ENCODE measurements at regions not wholly inside any gene's neighbourhood (a gene's known extent, or its start where the extent isn't known, plus 50 kb on each side); places are given as distances from the start of the nearest gene placed in this dataset.
A peak's percentile ranks its signal among the peaks of the same experiment; 100 is the strongest.

DNA sequence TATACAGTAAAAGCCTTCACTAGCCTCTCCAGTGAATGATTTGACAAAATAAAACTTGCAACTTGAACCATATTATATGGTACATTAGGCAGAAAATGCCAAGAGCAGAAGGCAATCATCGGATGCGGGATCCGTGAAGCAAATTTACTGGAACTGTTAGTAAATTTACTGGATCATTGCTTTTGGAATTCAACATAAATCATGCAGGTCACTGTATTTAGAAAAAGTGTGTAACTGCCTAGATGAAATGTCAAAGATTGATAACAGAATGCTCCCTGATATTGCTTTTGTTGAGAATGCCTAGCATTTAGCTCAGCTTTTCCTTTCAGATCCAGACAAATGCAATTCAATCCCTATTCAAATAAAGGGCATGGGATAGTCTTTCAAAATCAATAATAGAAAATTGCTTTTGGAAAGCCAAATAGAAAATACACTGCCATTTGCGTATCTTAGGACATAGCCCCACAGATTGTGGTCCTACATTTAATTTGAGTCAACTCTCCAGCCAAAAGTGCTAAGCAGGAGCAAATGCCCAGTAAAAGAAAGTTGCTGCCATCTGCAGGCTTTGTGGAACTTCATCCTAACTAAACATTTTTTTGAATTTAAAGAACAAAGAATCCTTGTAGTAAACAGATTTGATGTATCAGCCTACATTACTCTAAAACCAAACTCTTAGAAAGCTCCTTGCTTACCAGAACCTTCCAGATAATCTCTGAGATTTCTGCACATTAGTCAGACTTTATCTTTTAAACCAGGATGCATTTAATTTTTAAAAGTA is 109.5 kb upstream of the HSF2 start:
- DNase-seq: peak in 4 of 5 donors; percentile 40 to 88 (median 62)
- Histone ChIP-seq H3K9ac (ENCODE audit: low read length in 3 of 3) (no peak overlapping the region), H3K27ac (ENCODE audit: low read depth in 2 of 2, low read length in 2 of 2) (no peak overlapping the region), H3K27me3 (ENCODE audit: control insufficient read depth, insufficient read depth, low read length) (no peaks in the 10 kb centered on the region), H3K4me1 (ENCODE audit: control insufficient read depth in 2 of 3, insufficient read depth in 2 of 3, low read depth in 1 of 3, low read length in 3 of 3) (no peaks in the 10 kb centered on the region), H3K9me3 (ENCODE audit: control insufficient read depth in 2 of 3, insufficient read depth in 1 of 3, low read length in 3 of 3) (no peaks in the 10 kb centered on the region), H3K4me3 (ENCODE audit: low read length in 3 of 3) (no peak overlapping the region), H3K36me3 (ENCODE audit: control insufficient read depth in 2 of 3, insufficient read depth in 3 of 3, low read length in 3 of 3) (no peaks in the 10 kb centered on the region)
- TF ChIP-seq, protein P1, sequence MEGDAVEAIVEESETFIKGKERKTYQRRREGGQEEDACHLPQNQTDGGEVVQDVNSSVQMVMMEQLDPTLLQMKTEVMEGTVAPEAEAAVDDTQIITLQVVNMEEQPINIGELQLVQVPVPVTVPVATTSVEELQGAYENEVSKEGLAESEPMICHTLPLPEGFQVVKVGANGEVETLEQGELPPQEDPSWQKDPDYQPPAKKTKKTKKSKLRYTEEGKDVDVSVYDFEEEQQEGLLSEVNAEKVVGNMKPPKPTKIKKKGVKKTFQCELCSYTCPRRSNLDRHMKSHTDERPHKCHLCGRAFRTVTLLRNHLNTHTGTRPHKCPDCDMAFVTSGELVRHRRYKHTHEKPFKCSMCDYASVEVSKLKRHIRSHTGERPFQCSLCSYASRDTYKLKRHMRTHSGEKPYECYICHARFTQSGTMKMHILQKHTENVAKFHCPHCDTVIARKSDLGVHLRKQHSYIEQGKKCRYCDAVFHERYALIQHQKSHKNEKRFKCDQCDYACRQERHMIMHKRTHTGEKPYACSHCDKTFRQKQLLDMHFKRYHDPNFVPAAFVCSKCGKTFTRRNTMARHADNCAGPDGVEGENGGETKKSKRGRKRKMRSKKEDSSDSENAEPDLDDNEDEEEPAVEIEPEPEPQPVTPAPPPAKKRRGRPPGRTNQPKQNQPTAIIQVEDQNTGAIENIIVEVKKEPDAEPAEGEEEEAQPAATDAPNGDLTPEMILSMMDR (IDR thresholded peaks at IDR 0.05; ENCODE audit: borderline replicate concordance, extremely low read depth, insufficient read depth): no peak
- FAIRE-seq: no peak
- intact Hi-C loops (cut with DNase I): no loop called here

DNA sequence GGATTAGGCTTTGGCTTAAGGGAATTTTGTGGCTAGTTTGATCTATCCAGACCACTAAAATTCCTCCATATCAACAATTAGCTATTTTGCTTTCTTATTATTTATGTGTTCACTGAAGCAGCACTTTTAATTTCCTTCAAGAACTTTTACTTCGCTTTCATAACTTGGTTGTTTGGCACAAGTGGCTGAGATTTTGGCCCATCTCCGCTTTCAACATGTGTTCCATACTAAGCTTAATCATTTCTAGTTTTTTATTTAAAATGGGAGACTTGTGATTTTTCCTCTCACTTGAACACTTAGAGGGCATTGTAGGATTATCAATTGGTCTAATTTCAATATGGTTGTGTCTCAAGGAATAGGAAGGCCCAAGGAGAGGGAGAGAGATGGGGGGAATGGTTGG is 102.4 kb upstream of the HSF2 start:
- no peak for DNase-seq
- intact Hi-C loops (cut with DNase I): no loop called here
- Histone ChIP-seq H3K27me3 (ENCODE audit: control insufficient read depth, insufficient read depth, low read length) (no peaks in the 10 kb centered on the region), H3K4me3 (ENCODE audit: low read length in 3 of 3) (no peak overlapping the region), H3K36me3 (ENCODE audit: control insufficient read depth in 2 of 3, insufficient read depth in 3 of 3, low read length in 3 of 3) (no peaks in the 10 kb centered on the region), H3K9ac (ENCODE audit: low read length in 3 of 3) (no peak overlapping the region), H3K27ac (ENCODE audit: low read depth in 2 of 2, low read length in 2 of 2) (no peak overlapping the region), H3K9me3 (ENCODE audit: control insufficient read depth in 2 of 3, insufficient read depth in 1 of 3, low read length in 3 of 3) (no peaks in the 10 kb centered on the region), H3K4me1 (ENCODE audit: control insufficient read depth in 2 of 3, insufficient read depth in 2 of 3, low read depth in 1 of 3, low read length in 3 of 3) (no peaks in the 10 kb centered on the region)
- no peak for FAIRE-seq
- TF ChIP-seq, protein P1 (IDR thresholded peaks at IDR 0.05; ENCODE audit: borderline replicate concordance, extremely low read depth, insufficient read depth): no peak

DNA sequence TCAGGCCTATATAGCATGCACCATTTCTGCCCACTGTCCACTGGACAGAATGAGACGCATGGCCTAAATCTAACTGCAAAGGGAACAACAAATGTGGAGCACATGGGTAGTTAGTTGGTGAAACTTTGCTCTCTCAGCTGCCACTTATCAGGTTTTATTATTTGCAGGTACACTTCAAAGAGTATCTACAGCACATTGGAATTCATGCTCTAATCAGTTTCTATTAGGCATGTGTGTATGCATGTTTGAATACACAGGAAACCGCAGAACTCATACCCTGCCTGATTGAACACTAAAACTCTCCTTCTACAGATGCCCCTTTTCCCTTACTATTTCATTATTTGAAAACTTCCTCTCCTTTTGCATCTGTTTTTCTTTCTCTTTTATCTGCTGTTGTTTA is 97.4 kb upstream of the HSF2 start:
- no peaks in the 10 kb centered on the region for H3K4me1 ChIP-seq (ENCODE audit: control insufficient read depth in 2 of 3, insufficient read depth in 2 of 3, low read depth in 1 of 3, low read length in 3 of 3)
- intact Hi-C loops (cut with DNase I): no loop called here
- H3K27me3 ChIP-seq (ENCODE audit: control insufficient read depth, insufficient read depth, low read length): no peaks in the 10 kb centered on the region
- H3K9me3 ChIP-seq (ENCODE audit: control insufficient read depth in 2 of 3, insufficient read depth in 1 of 3, low read length in 3 of 3): no peaks in the 10 kb centered on the region
- DNase-seq (no peak), FAIRE-seq (no peak)
- no peak overlapping the region for H3K4me3 ChIP-seq (ENCODE audit: low read length in 3 of 3)
- no peak overlapping the region for H3K27ac ChIP-seq (ENCODE audit: low read depth in 2 of 2, low read length in 2 of 2)
- TF ChIP-seq, protein P1 (IDR thresholded peaks at IDR 0.05; ENCODE audit: borderline replicate concordance, extremely low read depth, insufficient read depth): no peak
- H3K9ac ChIP-seq (ENCODE audit: low read length in 3 of 3): no peak overlapping the region
- H3K36me3 ChIP-seq (ENCODE audit: control insufficient read depth in 2 of 3, insufficient read depth in 3 of 3, low read length in 3 of 3): no peaks in the 10 kb centered on the region
